ENCODE measurements at regions not wholly inside any gene's neighbourhood (a gene's known extent, or its start where the extent isn't known, plus 50 kb on each side); places are given as distances from the start of the nearest gene placed in this dataset.
A peak's percentile ranks its signal among the peaks of the same experiment; 100 is the strongest.

GRCh38 chr3:65182682-65183081 lies 494.9 kb upstream of the ADAMTS9 start:
- no peak for DNase-seq
- ATAC-seq (ENCODE audit: poor library complexity), result peak; percentile 57
- intact Hi-C loops (cut with DNase I), result no loop called here

- ATAC-seq (ENCODE audit: poor library complexity), result peak; percentile 28
- intact Hi-C loops (cut with DNase I), result no loop called here
- no peak for DNase-seq
Observed at GRCh38 chr3:65182085-65182484, 494.3 kb upstream of the ADAMTS9 start.

GRCh38 chr3:65181391-65181871 lies 493.6 kb upstream of the ADAMTS9 start:
- ATAC-seq (ENCODE audit: poor library complexity), result peak; percentile 87
- no peak for DNase-seq
- intact Hi-C loops (cut with DNase I), result no loop called here

- no peak for DNase-seq
- intact Hi-C loops (cut with DNase I), result no loop called here
- no peak for ATAC-seq (ENCODE audit: poor library complexity)
Observed at GRCh38 chr3:65178703-65179102, 490.9 kb upstream of the ADAMTS9 start.

GRCh38 chr3:65177960-65178376 lies 490.2 kb upstream of the ADAMTS9 start:
- no peak for ATAC-seq (ENCODE audit: poor library complexity)
- intact Hi-C loops (cut with DNase I), result no loop called here
- DNase-seq, result no peak

GRCh38 chr3:65174713-65175112 lies 486.9 kb upstream of the ADAMTS9 start:
- intact Hi-C loops (cut with DNase I), result no loop called here
- DNase-seq (no peak), ATAC-seq (ENCODE audit: poor library complexity) (no peak)

GRCh38 chr3:65173841-65174240 lies 486.0 kb upstream of the ADAMTS9 start:
- intact Hi-C loops (cut with DNase I), result no loop called here
- ATAC-seq (ENCODE audit: poor library complexity) (no peak), DNase-seq (no peak)

GRCh38 chr3:65172209-65172608 lies 484.4 kb upstream of the ADAMTS9 start:
- intact Hi-C loops (cut with DNase I), result no loop called here
- DNase-seq (no peak), ATAC-seq (ENCODE audit: poor library complexity) (no peak)

- intact Hi-C loops (cut with DNase I), result no loop called here
- DNase-seq (peak; percentile 86), ATAC-seq (ENCODE audit: poor library complexity) (peak; percentile 92)
Observed at GRCh38 chr3:65170390-65171042, 482.7 kb upstream of the ADAMTS9 start.

GRCh38 chr3:65169961-65170360 lies 482.2 kb upstream of the ADAMTS9 start:
- intact Hi-C loops (cut with DNase I), result loop anchor here (5.0 kb wide), 1 partner anchor 483 kb away; the partner anchor contains the start of gene ADAMTS9
- DNase-seq, result no peak
- ATAC-seq (ENCODE audit: poor library complexity), result no peak

GRCh38 chr3:65168547-65168946 lies 480.7 kb upstream of the ADAMTS9 start:
- intact Hi-C loops (cut with DNase I), result loop anchor here (5.0 kb wide), 1 partner anchor 481 kb away; the partner anchor contains the start of gene ADAMTS9
- no peak for DNase-seq
- no peak for ATAC-seq (ENCODE audit: poor library complexity)

GRCh38 chr3:65166531-65166930 lies 478.7 kb upstream of the ADAMTS9 start:
- ATAC-seq (ENCODE audit: poor library complexity) (no peak), DNase-seq (no peak)
- intact Hi-C loops (cut with DNase I), result loop anchor here (5.0 kb wide), 1 partner anchor 479 kb away; the partner anchor contains the start of gene ADAMTS9

- no peak for ATAC-seq (ENCODE audit: poor library complexity)
- intact Hi-C loops (cut with DNase I), result no loop called here
- DNase-seq, result no peak
Observed at GRCh38 chr3:65158023-65158422, 470.2 kb upstream of the ADAMTS9 start.

GRCh38 chr3:65153850-65154512 lies 466.2 kb upstream of the ADAMTS9 start:
- no peak for DNase-seq
- intact Hi-C loops (cut with DNase I), result no loop called here
- no peak for ATAC-seq (ENCODE audit: poor library complexity)

- no peak for DNase-seq
Observed at GRCh38 chr3:65151666-65152065, 463.9 kb upstream of the ADAMTS9 start.

GRCh38 chr3:65149877-65150276 lies 462.1 kb upstream of the ADAMTS9 start:
- intact Hi-C loops (cut with DNase I), result no loop called here
- ATAC-seq (ENCODE audit: poor library complexity) (no peak), DNase-seq (no peak)

More at GRCh38 chr3:65151666-65152065, 463.9 kb upstream of the ADAMTS9 start:
- ATAC-seq (ENCODE audit: poor library complexity), result no peak
- intact Hi-C loops (cut with DNase I), result no loop called here

GRCh38 chr3:65148687-65149086 lies 460.9 kb upstream of the ADAMTS9 start:
- ATAC-seq (ENCODE audit: poor library complexity) (no peak), DNase-seq (no peak)
- intact Hi-C loops (cut with DNase I), result no loop called here

- ATAC-seq (ENCODE audit: poor library complexity), result no peak
- intact Hi-C loops (cut with DNase I), result no loop called here
- no peak for DNase-seq
Observed at GRCh38 chr3:65146179-65146578, 458.4 kb upstream of the ADAMTS9 start.

- ATAC-seq (ENCODE audit: poor library complexity) (no peak), DNase-seq (no peak)
- intact Hi-C loops (cut with DNase I), result no loop called here
Observed at GRCh38 chr3:65145680-65146079, 457.9 kb upstream of the ADAMTS9 start.

GRCh38 chr3:65144791-65145351 lies 457.1 kb upstream of the ADAMTS9 start:
- no peak for DNase-seq
- no peak for ATAC-seq (ENCODE audit: poor library complexity)
- intact Hi-C loops (cut with DNase I), result no loop called here
